Hepatocyte (in vitro differentiated cells): ENCODE measurements at regions not wholly inside any gene's neighbourhood (a gene's known extent, or its start where the extent isn't known, plus 50 kb on each side); places are given as distances from the start of the nearest gene placed in this dataset.

Experiments used
- CTCF ChIP-seq: fragments of 200-600 bp; sonication (generic); IDR thresholded peaks from 2 replicates; pipeline ENCODE4 v1.5.1; 2016; ENCODE audit warnings: antibody characterized with exemption, mild to moderate bottlenecking; ENCODE audit not compliant: poor library complexity
- EZH2 ChIP-seq: fragments of 200-600 bp; sonication (generic); IDR thresholded peaks from 2 replicates; pipeline ENCODE4 v1.6.1; 2016; ENCODE audit warnings: antibody characterized with exemption, mild to moderate bottlenecking, borderline replicate concordance

GRCh38 chr6:122894791-122895190 is 101.2 kb upstream of the CLVS2 start:
- TF ChIP-seq CTCF (no peak), EZH2 (no peak)
